LNCaP clone FGC (cell line): ENCODE measurements at regions not wholly inside any gene's neighbourhood (a gene's known extent, or its start where the extent isn't known, plus 50 kb on each side); places are given as distances from the start of the nearest gene placed in this dataset.

ENCODE experiments used
- DNase-seq: peaks from one replicate; pipeline ENCODE4 v3.0.0-alpha.2; 2011; ENCODE audit warnings: low read depth
- H3K4me3 ChIP-seq: 2 replicates; pipeline ENCODE4 v1.5.1; 2011; ENCODE audit warnings: mild to moderate bottlenecking, low read depth, low read length, control low read depth
- CTCF ChIP-seq: IDR thresholded peaks from 2 replicates; pipeline ENCODE4 v1.5.1; 2012; ENCODE audit warnings: mild to moderate bottlenecking; ENCODE audit not compliant: control insufficient read depth, insufficient read depth; ENCODE audit errors: extremely low read depth

GRCh38 chr11:38687008-38687407, 2089.0 kb upstream of the RAG2 start:
- DNase-seq, result no peak
- no peak for TF ChIP-seq CTCF
- no peak overlapping the region for H3K4me3 ChIP-seq

GRCh38 chr11:38683484-38683883, 2085.4 kb upstream of the RAG2 start:
- TF ChIP-seq CTCF, result no peak
- DNase-seq, result no peak

DNA sequence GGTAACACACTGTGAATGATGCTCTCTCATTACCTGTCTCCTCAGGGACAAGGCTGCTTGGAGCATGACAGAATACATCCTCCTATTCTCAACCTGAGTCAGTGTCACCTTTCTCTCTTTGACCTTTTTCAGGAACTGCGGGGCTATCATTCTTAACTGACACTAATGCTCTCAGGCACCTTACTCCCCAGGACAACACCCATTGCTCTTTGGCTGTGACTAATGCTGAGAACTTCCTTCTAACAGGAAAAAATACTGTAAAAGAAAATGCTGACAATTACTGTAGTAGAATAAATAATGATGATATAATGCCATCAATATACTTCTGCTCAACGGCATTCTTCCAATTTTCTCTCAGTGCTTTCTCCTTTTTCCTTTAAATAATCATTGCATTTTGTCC, 2082.7 kb upstream of the RAG2 start:
- no peak for DNase-seq
- no peak for TF ChIP-seq CTCF
- no peak overlapping the region for H3K4me3 ChIP-seq

More at GRCh38 chr11:38683484-38683883, 2085.4 kb upstream of the RAG2 start:
- no peak overlapping the region for H3K4me3 ChIP-seq

DNA sequence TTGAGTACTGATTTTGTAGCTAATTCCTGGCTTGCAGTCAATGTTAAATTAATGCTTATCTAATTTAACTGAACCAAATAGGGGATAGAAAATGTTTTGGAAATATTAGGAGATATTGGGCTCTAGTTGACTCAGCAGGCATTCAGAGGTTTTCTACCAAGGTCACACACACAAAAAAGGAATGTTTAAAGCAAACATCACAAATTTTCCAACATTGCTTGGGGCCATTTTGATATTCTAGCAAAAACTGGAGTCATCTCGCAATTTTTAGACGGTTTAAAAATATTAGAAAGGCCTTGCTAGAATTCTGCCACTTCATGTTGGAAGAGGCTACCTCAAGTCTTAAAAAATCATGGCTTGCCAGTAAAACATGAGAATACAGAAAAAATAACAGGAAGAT, 2082.1 kb upstream of the RAG2 start:
- no peak for DNase-seq
- no peak overlapping the region for H3K4me3 ChIP-seq
- no peak for TF ChIP-seq CTCF

GRCh38 chr11:38672445-38672844, 2074.4 kb upstream of the RAG2 start:
- no peak for TF ChIP-seq CTCF
- no peak for DNase-seq
- H3K4me3 ChIP-seq, result no peak overlapping the region

GRCh38 chr11:38667359-38667758, 2069.3 kb upstream of the RAG2 start:
- TF ChIP-seq CTCF, result no peak
- no peak overlapping the region for H3K4me3 ChIP-seq
- no peak for DNase-seq

- DNase-seq, result no peak
- no peak for TF ChIP-seq CTCF
- H3K4me3 ChIP-seq, result no peak overlapping the region
These were observed 2050.6 kb upstream of the RAG2 start for GRCh38 chr11:38648604-38649003.
